Cardiac septum (tissue), 1 donor: ENCODE measurements at regions not wholly inside any gene's neighbourhood (a gene's known extent, or its start where the extent isn't known, plus 50 kb on each side); places are given as distances from the start of the nearest gene placed in this dataset.

Experiments
- DNase-seq: peaks from one replicate; pipeline ENCODE4 v3.0.0-alpha.2; 2020; ENCODE audit warnings: low spot score
- intact Hi-C: fragments of 100-400 bp; cut with DNase I; formaldehyde crosslinking; loops from one replicate; pipeline ENCODE4 v1.14.0; 2022
- donor health status: DM: no; HTN: no; CAD: no.

GRCh38 chr3:5302661-5303060 lies 115.2 kb downstream of the EDEM1 start:
- intact Hi-C loops: no loop called here
- DNase-seq: no peak

- intact Hi-C loops: no loop called here
- DNase-seq: no peak
These were observed 116.7 kb downstream of the EDEM1 start for GRCh38 chr3:5304188-5304587.

GRCh38 chr3:5304789-5305683 lies 117.5 kb downstream of the EDEM1 start:
- intact Hi-C loops: loop anchor here (5.0 kb wide), 1 partner anchor 1492 kb away; no protein-coding TSS in a partner anchor

GRCh38 chr3:5305684-5305989 lies 118.1 kb downstream of the EDEM1 start:
- no peak for DNase-seq
- intact Hi-C loops: loop anchor here (5.0 kb wide), 1 partner anchor 1492 kb away; no protein-coding TSS in a partner anchor

More at GRCh38 chr3:5304789-5305683, 117.5 kb downstream of the EDEM1 start:
- no peak for DNase-seq

GRCh38 chr3:5309171-5309570 lies 121.7 kb downstream of the EDEM1 start:
- no peak for DNase-seq
- intact Hi-C loops: loop anchor here (5.0 kb wide), 1 partner anchor 1488 kb away; no protein-coding TSS in a partner anchor

GRCh38 chr3:5309602-5310001 lies 122.1 kb downstream of the EDEM1 start:
- intact Hi-C loops: loop anchor here (5.0 kb wide), 1 partner anchor 1488 kb away; no protein-coding TSS in a partner anchor
- no peak for DNase-seq

- intact Hi-C loops: no loop called here
- no peak for DNase-seq
These were observed 123.0 kb downstream of the EDEM1 start for GRCh38 chr3:5310509-5310908.

GRCh38 chr3:5312290-5312689 lies 124.8 kb downstream of the EDEM1 start:
- intact Hi-C loops: no loop called here
- DNase-seq: no peak

GRCh38 chr3:5314897-5315296 lies 127.4 kb downstream of the EDEM1 start:
- no peak for DNase-seq
- intact Hi-C loops: no loop called here

GRCh38 chr3:5317557-5317956 lies 130.1 kb downstream of the EDEM1 start:
- intact Hi-C loops: no loop called here
- DNase-seq: no peak

GRCh38 chr3:5319454-5319853 lies 131.9 kb downstream of the EDEM1 start:
- no peak for DNase-seq
- intact Hi-C loops: no loop called here

GRCh38 chr3:5321666-5322340 lies 134.3 kb downstream of the EDEM1 start:
- DNase-seq: no peak
- intact Hi-C loops: no loop called here

GRCh38 chr3:5324780-5325179 lies 137.3 kb downstream of the EDEM1 start:
- DNase-seq: no peak
- intact Hi-C loops: no loop called here

GRCh38 chr3:5330152-5330810 lies 142.8 kb downstream of the EDEM1 start:
- intact Hi-C loops: no loop called here
- DNase-seq: no peak

GRCh38 chr3:5331567-5332269 lies 144.2 kb downstream of the EDEM1 start:
- intact Hi-C loops: no loop called here
- DNase-seq: no peak

- intact Hi-C loops: no loop called here
- no peak for DNase-seq
These were observed 144.9 kb downstream of the EDEM1 start for GRCh38 chr3:5332270-5332956.

GRCh38 chr3:5339967-5340535 lies 152.5 kb downstream of the EDEM1 start:
- no peak for DNase-seq
- intact Hi-C loops: no loop called here

GRCh38 chr3:5341610-5342009 lies 154.1 kb downstream of the EDEM1 start:
- no peak for DNase-seq

GRCh38 chr3:5343459-5343858 lies 156.0 kb downstream of the EDEM1 start:
- intact Hi-C loops: no loop called here

More at GRCh38 chr3:5341610-5342009, 154.1 kb downstream of the EDEM1 start:
- intact Hi-C loops: no loop called here

More at GRCh38 chr3:5343459-5343858, 156.0 kb downstream of the EDEM1 start:
- no peak for DNase-seq
